Loucy (cell line): ENCODE measurements at regions not wholly inside any gene's neighbourhood (a gene's known extent, or its start where the extent isn't known, plus 50 kb on each side); places are given as distances from the start of the nearest gene placed in this dataset.

Experiments used
- H2AFZ ChIP-seq: fragments of 200-600 bp; sonication (generic); 2 replicates; pipeline ENCODE4 v1.6.0; 2016; ENCODE audit warnings: antibody characterized with exemption, mild to moderate bottlenecking, low read length, moderate library complexity
- H3F3A ChIP-seq: fragments of 200-600 bp; 2 replicates; pipeline ENCODE4 v1.6.0; 2016; ENCODE audit warnings: antibody characterized with exemption, low read depth, mild to moderate bottlenecking
- H3K27me3 ChIP-seq: fragments of 200-600 bp; sonication (generic); 2 replicates; pipeline ENCODE4 v1.6.1; 2014; ENCODE audit warnings: low read length, mild to moderate bottlenecking; ENCODE audit not compliant: insufficient read depth, poor library complexity, severe bottlenecking
- H3K36me3 ChIP-seq: fragments of 200-600 bp; sonication (generic); 2 replicates; pipeline ENCODE4 v1.6.1; 2016; ENCODE audit warnings: low read length; ENCODE audit not compliant: insufficient read depth
- H3K4me1 ChIP-seq: fragments of 200-600 bp; sonication (generic); 2 replicates; pipeline ENCODE4 v1.5.1; 2014; ENCODE audit warnings: low read length, mild to moderate bottlenecking; ENCODE audit not compliant: insufficient read depth, poor library complexity, severe bottlenecking
- H3K4me2 ChIP-seq: fragments of 200-600 bp; sonication (generic); 2 replicates; pipeline ENCODE4 v1.6.0; 2014; ENCODE audit warnings: antibody characterized with exemption, low read length, low read depth, mild to moderate bottlenecking; ENCODE audit not compliant: poor library complexity, severe bottlenecking
- H3K4me3 ChIP-seq: fragments of 200-600 bp; sonication (generic); 2 replicates; pipeline ENCODE4 v1.5.1; 2014; ENCODE audit warnings: low read length, mild to moderate bottlenecking, mixed read lengths; ENCODE audit not compliant: poor library complexity, severe bottlenecking
- H3K79me2 ChIP-seq: fragments of 200-600 bp; sonication (generic); 2 replicates; pipeline ENCODE4 v1.6.1; 2014; ENCODE audit warnings: low read length; ENCODE audit not compliant: insufficient read depth
- H3K9ac ChIP-seq: fragments of 200-600 bp; sonication (generic); 2 replicates; pipeline ENCODE4 v1.6.0; 2014; ENCODE audit warnings: mild to moderate bottlenecking, low read depth, low read length, moderate library complexity; ENCODE audit not compliant: poor library complexity, severe bottlenecking
- H3K9me2 ChIP-seq: fragments of 200-600 bp; sonication (generic); replicated peaks from 2 replicates; pipeline ENCODE4 v1.6.1; 2016; ENCODE audit warnings: low read depth, low read length, mixed read lengths
- H3K9me3 ChIP-seq: fragments of 200-600 bp; sonication (generic); 2 replicates; pipeline ENCODE4 v1.6.1; 2014; ENCODE audit warnings: mild to moderate bottlenecking, antibody characterized with exemption, low read length, low read depth; ENCODE audit not compliant: insufficient read depth
- H4K20me1 ChIP-seq: fragments of 200-600 bp; sonication (generic); 2 replicates; pipeline ENCODE4 v1.6.0; 2014; ENCODE audit warnings: antibody characterized with exemption, low read length, mild to moderate bottlenecking; ENCODE audit not compliant: insufficient read depth, poor library complexity, severe bottlenecking
- CTCF ChIP-seq: fragments of 200-600 bp; sonication (generic); conservative IDR thresholded peaks from 2 replicates; pipeline ENCODE4 v1.5.1; 2014; ENCODE audit warnings: mild to moderate bottlenecking, antibody characterized with exemption, low read length
- EZH2phosphoT487 ChIP-seq: fragments of 200-600 bp; IDR thresholded peaks from 2 replicates; pipeline ENCODE4 v1.6.1; 2018; ENCODE audit warnings: antibody characterized with exemption, mild to moderate bottlenecking, moderate library complexity, borderline replicate concordance

GRCh38 chr4:164116286-164116685, 621.8 kb downstream of the TMA16 start:
- no peaks in the 10 kb centered on the region for H3K79me2 ChIP-seq
- no peaks in the 10 kb centered on the region for H3F3A ChIP-seq
- no peak overlapping the region for H3K4me3 ChIP-seq
- H3K27me3 ChIP-seq, result no peaks in the 10 kb centered on the region
- H2AFZ ChIP-seq, result no peak overlapping the region
- no peak overlapping the region for H3K9ac ChIP-seq
- no peaks in the 10 kb centered on the region for H3K4me1 ChIP-seq
- H3K9me3 ChIP-seq, result no peaks in the 10 kb centered on the region
- TF ChIP-seq CTCF (no peak), EZH2phosphoT487 (no peak)
- no peaks in the 10 kb centered on the region for H3K36me3 ChIP-seq
- H3K4me2 ChIP-seq, result no peak overlapping the region
- H4K20me1 ChIP-seq, result no peaks in the 10 kb centered on the region
- H3K9me2 ChIP-seq, result no peaks in the 10 kb centered on the region

- Histone ChIP-seq H3K4me1 (no peaks in the 10 kb centered on the region), H3K4me2 (no peak overlapping the region), H4K20me1 (no peaks in the 10 kb centered on the region), H3K4me3 (no peak overlapping the region), H3K9me2 (no peaks in the 10 kb centered on the region), H3K9ac (no peak overlapping the region), H3K36me3 (no peaks in the 10 kb centered on the region), H3K79me2 (no peaks in the 10 kb centered on the region), H3K9me3 (no peaks in the 10 kb centered on the region), H2AFZ (no peak overlapping the region), H3K27me3 (no peaks in the 10 kb centered on the region), H3F3A (no peaks in the 10 kb centered on the region)
- no peak for TF ChIP-seq CTCF
- no peak for TF ChIP-seq EZH2phosphoT487
These were observed 619.5 kb upstream of the SMIM31 start for GRCh38 chr4:164134388-164134787.

DNA sequence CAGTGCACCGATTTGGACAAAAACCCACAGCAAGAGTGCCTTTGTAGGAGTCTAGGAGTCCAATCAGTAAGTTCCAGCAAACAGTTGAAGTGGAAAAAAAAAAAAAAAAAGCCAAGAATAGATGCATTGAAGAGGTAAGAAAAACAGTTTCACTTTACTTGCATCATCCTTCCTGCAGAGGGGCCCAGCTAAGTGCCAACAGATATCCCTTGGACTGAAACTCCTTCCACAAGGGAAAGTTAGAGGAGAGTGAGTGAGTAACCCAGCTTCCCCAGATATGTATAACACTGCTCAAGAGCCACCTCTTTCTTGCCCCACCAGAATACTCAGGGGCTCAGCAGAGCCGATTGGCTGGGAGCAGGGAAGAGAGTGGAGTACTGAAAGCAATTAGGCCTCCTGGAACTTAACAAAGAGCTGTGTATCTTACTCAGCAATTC, 617.7 kb upstream of the SMIM31 start:
- Histone ChIP-seq H3K9ac (no peak overlapping the region), H3K27me3 (no peaks in the 10 kb centered on the region), H3F3A (no peaks in the 10 kb centered on the region), H3K4me1 (no peaks in the 10 kb centered on the region), H3K9me3 (no peaks in the 10 kb centered on the region), H3K79me2 (no peaks in the 10 kb centered on the region), H3K9me2 (no peaks in the 10 kb centered on the region), H3K4me3 (no peak overlapping the region), H4K20me1 (no peaks in the 10 kb centered on the region), H2AFZ (no peak overlapping the region), H3K4me2 (peak overlapping the region; percentile 37), H3K36me3 (no peaks in the 10 kb centered on the region)
- TF ChIP-seq EZH2phosphoT487 (no peak), CTCF (no peak)
